AG09319 (cell line): ENCODE measurements at regions not wholly inside any gene's neighbourhood (a gene's known extent, or its start where the extent isn't known, plus 50 kb on each side); places are given as distances from the start of the nearest gene placed in this dataset.

Experiments used
- DNase-seq: peaks from one replicate; pipeline ENCODE4 v3.0.0-alpha.2; 2010; ENCODE audit warnings: low read depth; ENCODE audit errors: extremely low read depth
- CTCF ChIP-seq: IDR thresholded peaks from 2 replicates; pipeline ENCODE4 v1.5.1; 2011; ENCODE audit warnings: low read depth, mild to moderate bottlenecking, inconsistent platforms, low read length, moderate library complexity

DNA sequence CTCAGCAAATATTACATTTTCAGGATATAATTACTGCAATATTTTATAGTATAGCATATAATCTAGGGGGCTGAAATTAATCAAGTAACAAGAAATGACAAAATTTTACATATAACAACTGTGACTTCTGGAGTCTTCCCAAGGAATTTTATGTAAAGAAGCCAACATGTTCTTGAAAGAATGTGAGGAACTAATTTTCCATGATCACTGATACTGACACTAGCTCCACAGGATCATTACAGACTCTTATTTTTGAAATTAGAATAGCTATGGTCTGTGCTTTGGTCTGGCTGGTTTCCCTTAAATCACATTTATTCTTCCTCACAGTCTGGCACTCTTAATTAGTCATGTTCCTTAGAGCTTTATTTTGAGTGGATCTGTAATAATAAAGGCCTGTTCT is 267.7 kb upstream of the SEMA3A start:
- no peak for DNase-seq
- no peak for TF ChIP-seq CTCF

DNA sequence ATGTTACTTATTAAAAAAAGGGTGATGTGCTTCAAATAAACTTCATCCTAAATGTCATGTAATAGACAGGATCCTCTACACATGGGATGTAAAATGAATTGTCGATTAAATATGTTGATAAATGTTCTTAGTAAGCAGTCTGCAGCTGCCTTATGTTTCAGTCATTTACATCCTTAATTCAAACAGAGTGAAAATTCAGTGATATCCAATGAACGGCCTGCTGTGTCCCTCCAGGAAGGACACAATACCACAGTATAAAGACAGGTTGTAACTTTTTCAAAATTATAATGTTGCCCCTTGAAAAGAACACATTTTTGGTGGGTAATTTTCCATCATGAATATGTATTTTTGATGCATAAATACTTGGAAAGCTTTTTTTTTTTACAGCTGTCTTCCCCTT is 266.5 kb upstream of the SEMA3A start:
- DNase-seq = no peak
- TF ChIP-seq CTCF = no peak

GRCh38 chr7:84455788-84456187 is 261.2 kb upstream of the SEMA3A start:
- no peak for DNase-seq
- TF ChIP-seq CTCF = no peak

DNA sequence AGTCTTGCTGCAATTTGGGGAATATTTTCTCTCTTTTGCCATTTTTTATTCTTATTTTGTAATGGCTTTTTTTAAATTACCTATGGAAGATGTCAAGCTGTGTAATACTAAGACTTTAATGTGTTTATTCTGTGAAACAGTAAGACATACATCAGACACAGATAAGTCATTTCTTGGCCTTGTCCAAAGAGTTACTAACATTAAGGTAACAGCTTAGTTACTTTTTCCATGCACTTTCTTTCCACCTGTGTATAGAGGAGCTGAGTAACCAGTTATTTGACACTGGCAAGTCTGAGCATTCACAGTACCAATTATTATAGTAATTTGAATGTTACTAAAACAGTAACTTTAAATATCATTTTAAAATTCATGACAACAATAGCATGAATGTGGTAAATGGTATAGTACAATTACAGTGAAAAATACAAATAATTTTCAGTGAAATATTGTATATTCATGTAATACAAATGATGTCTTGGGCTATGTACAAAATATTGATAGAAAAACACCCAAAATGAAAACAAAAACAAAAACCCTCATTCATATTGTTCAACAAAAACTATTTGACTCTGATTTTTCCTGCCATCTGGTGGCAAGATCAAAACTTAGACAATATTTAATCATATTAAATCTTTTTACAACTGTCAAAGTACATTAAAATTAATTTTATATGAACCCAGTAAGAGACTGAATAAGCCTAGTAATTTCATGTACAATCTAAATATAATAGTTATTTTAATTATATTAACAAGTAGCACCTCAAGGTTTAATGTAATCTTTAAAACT is 259.8 kb upstream of the SEMA3A start:
- TF ChIP-seq CTCF = peak; percentile 5
- no peak for DNase-seq

GRCh38 chr7:84452618-84453017 is 258.0 kb upstream of the SEMA3A start:
- TF ChIP-seq CTCF = no peak

GRCh38 chr7:84450772-84451171 is 256.2 kb upstream of the SEMA3A start:
- no peak for DNase-seq
- TF ChIP-seq CTCF = no peak

More at GRCh38 chr7:84452618-84453017, 258.0 kb upstream of the SEMA3A start:
- DNase-seq = no peak

GRCh38 chr7:84447636-84448293 is 253.2 kb upstream of the SEMA3A start:
- no peak for TF ChIP-seq CTCF

More at GRCh38 chr7:84447636-84448293, 253.2 kb upstream of the SEMA3A start:
- no peak for DNase-seq
